ENCODE measurements at regions not wholly inside any gene's neighbourhood (a gene's known extent, or its start where the extent isn't known, plus 50 kb on each side); places are given as distances from the start of the nearest gene placed in this dataset.

DNA sequence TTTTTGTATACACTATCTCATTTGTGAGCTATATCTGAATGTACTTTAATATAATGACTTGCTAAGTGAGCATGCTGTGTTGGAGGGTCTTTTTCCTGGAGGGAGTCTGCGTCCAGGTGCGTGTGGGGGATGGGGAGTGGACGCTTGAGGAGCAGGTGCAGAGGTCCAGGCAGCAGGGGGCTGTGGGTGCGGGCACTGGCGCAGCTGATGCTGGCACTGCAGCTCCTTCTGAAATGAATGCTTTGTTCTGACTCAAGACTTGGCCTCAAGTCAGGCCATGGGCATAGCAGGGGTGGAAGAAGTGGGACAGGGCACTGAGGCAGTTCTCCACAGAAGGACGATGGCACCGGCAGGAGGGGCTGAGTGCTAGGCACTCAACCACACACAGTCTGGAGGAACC is 165.7 kb upstream of the IRX1 start:
- WGBS, 2 donors: 61 to 81% methylated on average over 7 of the region's 7 CpGs
- peaks cover 0 to 15% (median 0%) of the 10 kb centered on the region in 3 donors for H3K27me3 ChIP-seq
- H3K27ac ChIP-seq: no peak overlapping the region
- H3K4me1 ChIP-seq: no peaks in the 10 kb centered on the region
- intact Hi-C loops (cut with DNase I): no loop called here
- TF ChIP-seq POLR2A (IDR thresholded peaks at IDR 0.05): no peak
- no peak for TF ChIP-seq POLR2AphosphoS5 (IDR thresholded peaks at IDR 0.05)
- TF ChIP-seq, protein P1, sequence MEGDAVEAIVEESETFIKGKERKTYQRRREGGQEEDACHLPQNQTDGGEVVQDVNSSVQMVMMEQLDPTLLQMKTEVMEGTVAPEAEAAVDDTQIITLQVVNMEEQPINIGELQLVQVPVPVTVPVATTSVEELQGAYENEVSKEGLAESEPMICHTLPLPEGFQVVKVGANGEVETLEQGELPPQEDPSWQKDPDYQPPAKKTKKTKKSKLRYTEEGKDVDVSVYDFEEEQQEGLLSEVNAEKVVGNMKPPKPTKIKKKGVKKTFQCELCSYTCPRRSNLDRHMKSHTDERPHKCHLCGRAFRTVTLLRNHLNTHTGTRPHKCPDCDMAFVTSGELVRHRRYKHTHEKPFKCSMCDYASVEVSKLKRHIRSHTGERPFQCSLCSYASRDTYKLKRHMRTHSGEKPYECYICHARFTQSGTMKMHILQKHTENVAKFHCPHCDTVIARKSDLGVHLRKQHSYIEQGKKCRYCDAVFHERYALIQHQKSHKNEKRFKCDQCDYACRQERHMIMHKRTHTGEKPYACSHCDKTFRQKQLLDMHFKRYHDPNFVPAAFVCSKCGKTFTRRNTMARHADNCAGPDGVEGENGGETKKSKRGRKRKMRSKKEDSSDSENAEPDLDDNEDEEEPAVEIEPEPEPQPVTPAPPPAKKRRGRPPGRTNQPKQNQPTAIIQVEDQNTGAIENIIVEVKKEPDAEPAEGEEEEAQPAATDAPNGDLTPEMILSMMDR (IDR thresholded peaks at IDR 0.05): no peak
- no peak for TF ChIP-seq EP300 (IDR thresholded peaks at IDR 0.05)
- DNase-seq: no peak
- H3K9me3 ChIP-seq: no peaks in the 10 kb centered on the region
- H3K36me3 ChIP-seq: no peaks in the 10 kb centered on the region
- no peak overlapping the region for H3K4me3 ChIP-seq

- no peak for DNase-seq
- peaks cover 0 to 15% (median 0%) of the 10 kb centered on the region in 3 donors for H3K27me3 ChIP-seq
- H3K4me1 ChIP-seq: no peaks in the 10 kb centered on the region
- no peaks in the 10 kb centered on the region for H3K36me3 ChIP-seq
- TF ChIP-seq, protein P1 (IDR thresholded peaks at IDR 0.05): no peak
- TF ChIP-seq EP300 (IDR thresholded peaks at IDR 0.05) (no peak), POLR2A (IDR thresholded peaks at IDR 0.05) (no peak), POLR2AphosphoS5 (IDR thresholded peaks at IDR 0.05) (no peak)
- no peak overlapping the region for H3K4me3 ChIP-seq
- 20 to 30% methylated on average over 15 of the region's 15 CpGs for WGBS, 2 donors
- H3K9me3 ChIP-seq: peaks cover 0 to 3% (median 0%) of the 10 kb centered on the region in 4 donors
- H3K27ac ChIP-seq: no peak overlapping the region
- intact Hi-C loops (cut with DNase I): no loop called here
Measured at GRCh38 chr5:3428334-3428733, 167.3 kb upstream of the IRX1 start.

GRCh38 chr5:3424946-3425345 is 170.7 kb upstream of the IRX1 start:
- 10 to 20% methylated on average over 2 of the region's 2 CpGs for WGBS, 2 donors
- no peaks in the 10 kb centered on the region for H3K36me3 ChIP-seq
- TF ChIP-seq, protein P1 (IDR thresholded peaks at IDR 0.05): no peak
- TF ChIP-seq EP300 (IDR thresholded peaks at IDR 0.05) (no peak), POLR2A (IDR thresholded peaks at IDR 0.05) (no peak), POLR2AphosphoS5 (IDR thresholded peaks at IDR 0.05) (no peak)
- no peak overlapping the region for H3K27ac ChIP-seq
- no peak for DNase-seq
- H3K27me3 ChIP-seq: peaks cover 0 to 7% (median 2%) of the 10 kb centered on the region in 3 donors
- H3K9me3 ChIP-seq: peaks cover 0 to 5% (median 1%) of the 10 kb centered on the region in 4 donors
- intact Hi-C loops (cut with DNase I): no loop called here
- no peaks in the 10 kb centered on the region for H3K4me1 ChIP-seq
- H3K4me3 ChIP-seq: no peak overlapping the region

GRCh38 chr5:3417376-3417943 is 178.2 kb upstream of the IRX1 start:
- intact Hi-C loops (cut with DNase I): no loop called here

More at GRCh38 chr5:3417376-3417943, 178.2 kb upstream of the IRX1 start:
- Histone ChIP-seq H3K9me3 (peaks cover 0 to 2% (median 0%) of the 10 kb centered on the region in 4 donors), H3K36me3 (no peaks in the 10 kb centered on the region), H3K4me1 (no peaks in the 10 kb centered on the region), H3K4me3 (no peak overlapping the region), H3K27me3 (peaks cover 0 to 2% (median 0%) of the 10 kb centered on the region in 3 donors), H3K27ac (no peak overlapping the region)
- WGBS, 2 donors: 74% methylated on average over 17 of the region's 17 CpGs
- TF ChIP-seq, protein P1 (IDR thresholded peaks at IDR 0.05): no peak
- TF ChIP-seq EP300 (IDR thresholded peaks at IDR 0.05) (no peak), POLR2A (IDR thresholded peaks at IDR 0.05) (no peak), POLR2AphosphoS5 (IDR thresholded peaks at IDR 0.05) (no peak)
- DNase-seq: no peak

Data from sigmoid colon (tissue), 6 donors.